Neural crest cell (in vitro differentiated cells): ENCODE measurements at regions not wholly inside any gene's neighbourhood (a gene's known extent, or its start where the extent isn't known, plus 50 kb on each side); places are given as distances from the start of the nearest gene placed in this dataset.
A peak's percentile ranks its signal among the peaks of the same experiment; 100 is the strongest.
"Not testable (repeated sequence)": the region's sequence is repeated elsewhere in the genome, so short reads cannot be mapped to it uniquely, and the experiment has no call there.

Source experiments
- DNase-seq: peaks from one replicate; pipeline ENCODE4 v3.0.0; 2021; ENCODE audit warnings: low read depth, mixed read lengths, low spot score
- H3K27ac Mint-ChIP-seq: one replicate; pipeline ENCODE4 v1.8.0; 2021; ENCODE audit warnings: mild to moderate bottlenecking, mixed read lengths; ENCODE audit not compliant: unreplicated experiment
- H3K27me3 Mint-ChIP-seq: 2 replicates; pipeline ENCODE4 v1.8.0; 2021; ENCODE audit warnings: low read depth, mild to moderate bottlenecking, mixed read lengths
- H3K36me3 Mint-ChIP-seq: 2 replicates; pipeline ENCODE4 v1.8.0; 2021; ENCODE audit warnings: low read depth, mild to moderate bottlenecking, mixed read lengths
- H3K4me1 Mint-ChIP-seq: 2 replicates; pipeline ENCODE4 v1.8.0; 2021; ENCODE audit warnings: mixed read lengths
- H3K4me3 Mint-ChIP-seq: one replicate; pipeline ENCODE4 v1.8.0; 2021; ENCODE audit warnings: mild to moderate bottlenecking, mixed read lengths
- H3K9me3 Mint-ChIP-seq: 2 replicates; pipeline ENCODE4 v1.8.0; 2021; ENCODE audit warnings: mixed read lengths
- CTCF ChIP-seq: fragments of 200-600 bp; sonication (generic); conservative IDR thresholded peaks from 2 replicates; pipeline ENCODE4 v1.5.0; 2021; ENCODE audit warnings: antibody characterized with exemption, mild to moderate bottlenecking

GRCh38 chr9:106035806-106036205 is 341.5 kb downstream of the TMEM38B start:
- peaks cover 12% of the 10 kb centered on the region for H3K9me3 Mint-ChIP-seq
- H3K27ac Mint-ChIP-seq: no peak overlapping the region
- no peak for DNase-seq
- no peak overlapping the region for H3K4me3 Mint-ChIP-seq
- H3K36me3 Mint-ChIP-seq: peaks cover 8% of the 10 kb centered on the region
- H3K4me1 Mint-ChIP-seq: peaks cover 10% of the 10 kb centered on the region
- no peaks in the 10 kb centered on the region for H3K27me3 Mint-ChIP-seq
- TF ChIP-seq CTCF: no peak

DNA sequence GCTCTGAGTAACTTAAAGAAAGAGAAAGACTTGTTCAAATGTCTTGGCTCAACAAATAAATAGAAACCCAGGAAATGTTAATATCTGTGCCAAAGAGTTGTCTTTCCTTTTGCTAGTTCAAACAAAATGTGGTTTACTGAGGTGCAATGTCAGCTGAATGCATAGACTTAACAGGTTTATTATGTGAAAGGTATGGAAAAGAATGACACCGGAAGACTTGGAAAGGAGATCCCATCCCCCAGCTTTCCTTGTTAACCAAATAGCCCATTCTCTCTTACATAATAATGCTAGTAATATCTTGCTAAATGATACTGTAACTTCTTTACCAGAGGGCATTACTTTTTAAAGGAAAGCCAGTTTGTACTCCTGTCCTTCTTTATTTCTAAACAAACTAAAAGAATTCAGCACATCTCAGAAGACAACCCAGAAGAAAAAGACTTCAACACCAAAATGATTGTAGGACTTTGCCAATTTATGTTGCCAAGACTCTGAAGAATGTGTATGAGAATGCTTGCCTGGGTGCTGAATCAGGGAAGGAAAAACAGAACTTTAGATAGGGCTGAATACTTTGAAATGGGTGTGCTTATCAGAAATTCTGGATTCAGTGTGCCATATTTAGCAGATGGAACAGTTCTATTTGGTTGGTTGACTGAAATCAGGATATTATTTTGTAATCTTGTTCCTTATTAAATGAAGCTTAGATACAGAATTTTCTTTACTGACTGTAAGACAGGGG is 344.1 kb downstream of the TMEM38B start:
- Mint-ChIP-seq H3K27me3 (no peaks in the 10 kb centered on the region), H3K36me3 (peaks cover 10% of the 10 kb centered on the region), H3K27ac (no peak overlapping the region), H3K9me3 (peaks cover 6% of the 10 kb centered on the region), H3K4me1 (no peaks in the 10 kb centered on the region), H3K4me3 (no peak overlapping the region)
- no peak for DNase-seq
- no peak for TF ChIP-seq CTCF

- no peaks in the 10 kb centered on the region for H3K27me3 Mint-ChIP-seq
- DNase-seq: no peak
- peaks cover 11% of the 10 kb centered on the region for H3K36me3 Mint-ChIP-seq
- H3K4me3 Mint-ChIP-seq: no peak overlapping the region
- H3K9me3 Mint-ChIP-seq: peaks cover 8% of the 10 kb centered on the region
- no peak for TF ChIP-seq CTCF
- no peaks in the 10 kb centered on the region for H3K4me1 Mint-ChIP-seq
- H3K27ac Mint-ChIP-seq: no peak overlapping the region
Measured at GRCh38 chr9:106039151-106039935, 345.0 kb downstream of the TMEM38B start.

DNA sequence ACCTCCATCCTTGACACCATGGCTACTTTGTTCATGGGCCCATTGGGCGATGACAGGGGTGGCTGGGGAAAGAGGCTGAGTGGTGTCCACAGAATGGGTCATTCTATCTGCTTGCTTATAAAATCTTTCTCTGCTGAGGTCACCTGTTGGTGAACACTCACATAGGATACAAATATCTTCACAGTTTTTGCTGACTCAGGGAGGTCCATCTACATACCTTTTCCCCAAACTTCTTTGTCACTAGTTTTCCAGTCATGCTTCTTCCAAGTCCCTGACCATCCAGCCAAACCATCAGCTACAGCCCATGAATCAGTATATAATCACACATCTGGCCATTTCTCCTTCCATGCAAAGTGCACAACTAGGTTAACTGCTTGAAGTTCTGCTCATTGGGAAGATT is 347.6 kb downstream of the TMEM38B start:
- H3K27me3 Mint-ChIP-seq: not testable (repeated sequence)

DNA sequence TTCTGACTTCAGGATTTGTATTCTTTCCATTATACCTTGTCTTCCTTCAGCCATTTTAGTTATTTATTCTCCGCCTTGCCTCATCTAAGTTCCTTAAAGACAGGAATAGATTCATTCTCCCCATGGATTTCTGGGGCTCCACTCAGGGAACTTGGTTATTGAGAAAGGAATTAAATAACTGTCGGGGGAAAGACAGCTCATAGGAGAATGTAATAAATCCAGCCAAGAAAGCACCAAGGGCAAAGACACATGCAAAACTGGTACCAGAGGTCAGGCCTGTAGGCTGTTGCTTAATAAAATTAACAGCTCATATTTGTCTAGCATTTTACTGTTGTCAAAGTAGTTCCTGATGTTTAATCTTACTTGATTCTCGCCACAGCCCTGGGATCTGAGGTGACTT is 357.2 kb downstream of the TMEM38B start:
- Mint-ChIP-seq H3K27me3 (no peaks in the 10 kb centered on the region), H3K36me3 (peaks cover 9% of the 10 kb centered on the region), H3K27ac (no peak overlapping the region), H3K4me1 (peaks cover 11% of the 10 kb centered on the region), H3K9me3 (peaks cover 8% of the 10 kb centered on the region), H3K4me3 (no peak overlapping the region)
- DNase-seq: no peak
- TF ChIP-seq CTCF: no peak

More for the DNA sequence above, 347.6 kb downstream of the TMEM38B start:
- DNase-seq, H3K4me1 Mint-ChIP-seq, H3K4me3 Mint-ChIP-seq: not testable (repeated sequence)
- H3K27ac Mint-ChIP-seq: peak overlapping the region; percentile 64
- H3K36me3 Mint-ChIP-seq: peaks cover 17% of the 10 kb centered on the region
- H3K9me3 Mint-ChIP-seq: peaks cover 10% of the 10 kb centered on the region

- Mint-ChIP-seq H3K27me3 (no peaks in the 10 kb centered on the region), H3K36me3 (peaks cover 6% of the 10 kb centered on the region), H3K27ac (peak overlapping the region; percentile 74), H3K4me1 (peaks cover 11% of the 10 kb centered on the region), H3K4me3 (no peak overlapping the region), H3K9me3 (peaks cover 8% of the 10 kb centered on the region)
- DNase-seq: no peak
- TF ChIP-seq CTCF: no peak
Measured at GRCh38 chr9:106052166-106052565, 357.8 kb downstream of the TMEM38B start.
